Vagina (tissue), 2 donors: ENCODE measurements at regions not wholly inside any gene's neighbourhood (a gene's known extent, or its start where the extent isn't known, plus 50 kb on each side); places are given as distances from the start of the nearest gene placed in this dataset.

Experiments used
- DNase-seq, 2 donors: peaks; one replicate each; pipeline ENCODE4 v3.0.0-alpha.2; 2017; ENCODE audit errors: extremely low spot score in 2 of 2
- H3K27ac ChIP-seq: fragments of 200-600 bp; sonication (generic); one replicate; pipeline ENCODE4 v1.5.1; 2019
- H3K27me3 ChIP-seq: fragments of 200-600 bp; sonication (generic); one replicate; pipeline ENCODE4 v1.5.1; 2019
- H3K36me3 ChIP-seq, 2 donors: fragments of 200-600 bp; sonication (generic); one replicate each; pipeline ENCODE4 v1.5.1; 2017 to 2019
- H3K4me1 ChIP-seq: fragments of 200-600 bp; sonication (generic); one replicate; pipeline ENCODE4 v1.5.1; 2019
- H3K4me3 ChIP-seq, 2 donors: fragments of 200-600 bp; sonication (generic); 1 replicate in 1 of 2; 2 replicates in 1 of 2; pipeline ENCODE4 v1.5.1; 2016 to 2019
- H3K9me3 ChIP-seq: fragments of 200-600 bp; sonication (generic); one replicate; pipeline ENCODE4 v1.5.1; 2019
- CTCF ChIP-seq, 3 experiments: fragments of 450-650 bp in 2 of 3; fragments of 200-600 bp in 1 of 3; sonication (generic) in 1 of 3; IDR thresholded peaks; one replicate each; pipeline ENCODE4 v1.5.1; 2017 to 2019; ENCODE audit warnings: antibody characterized with exemption in 3 of 3, mild to moderate bottlenecking in 2 of 3, moderate library complexity in 2 of 3
- POLR2A ChIP-seq, 2 donors: fragments of 450-650 bp; IDR thresholded peaks; one replicate each; pipeline ENCODE4 v1.6.1; 2017; ENCODE audit warnings: antibody characterized with exemption in 2 of 2, mild to moderate bottlenecking in 2 of 2, moderate library complexity in 2 of 2
- POLR2AphosphoS5 ChIP-seq, 2 donors: sonication (generic); formaldehyde crosslinking; IDR thresholded peaks; one replicate each; pipeline ENCODE4 v1.9.0; 2017; ENCODE audit warnings: antibody characterized with exemption in 2 of 2, mild to moderate bottlenecking in 2 of 2, low read depth in 1 of 2; ENCODE audit not compliant: insufficient read depth in 1 of 2
- intact Hi-C: fragments of 100-400 bp; cut with DNase I; formaldehyde crosslinking; loops from one replicate; pipeline ENCODE4 v1.15.1; 2023

- no peak for DNase-seq
- Histone ChIP-seq H3K4me1 (no peaks in the 10 kb centered on the region), H3K27ac (no peak overlapping the region), H3K4me3 (no peak overlapping the region), H3K36me3 (no peaks in the 10 kb centered on the region), H3K9me3 (peaks cover 3% of the 10 kb centered on the region), H3K27me3 (no peaks in the 10 kb centered on the region)
- intact Hi-C loops = no loop called here
- TF ChIP-seq POLR2AphosphoS5 (IDR thresholded peaks at IDR 0.05; ENCODE audit: insufficient read depth in 1 of 2, low read depth in 1 of 2) = no peak
- TF ChIP-seq POLR2A (IDR thresholded peaks at IDR 0.05) = no peak
- TF ChIP-seq CTCF (IDR thresholded peaks at IDR 0.05) = no peak
These were observed 486.5 kb upstream of the HTR2C start for GRCh38 chrX:114097427-114097826.

DNA sequence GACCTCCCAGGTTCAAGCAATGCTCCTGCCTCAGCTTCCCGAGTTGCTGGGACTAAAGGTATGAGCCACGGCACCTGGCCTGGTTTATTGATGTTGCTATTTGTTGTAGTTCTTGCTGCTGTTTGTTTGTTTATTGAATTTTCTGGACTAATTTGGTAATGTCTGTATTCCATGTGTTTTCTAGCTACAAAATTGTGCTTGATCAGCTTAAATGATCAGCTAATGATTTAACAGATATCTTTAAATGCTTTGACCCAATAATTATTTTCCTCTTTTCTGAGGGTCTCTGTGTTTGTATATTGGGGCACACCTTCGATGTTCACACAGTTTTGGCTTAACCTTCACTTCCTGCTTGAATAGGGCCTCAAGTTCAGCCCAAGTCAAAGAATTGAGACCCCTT, 488.1 kb upstream of the HTR2C start:
- no peaks in the 10 kb centered on the region for H3K4me1 ChIP-seq
- TF ChIP-seq POLR2AphosphoS5 (IDR thresholded peaks at IDR 0.05; ENCODE audit: insufficient read depth in 1 of 2, low read depth in 1 of 2) = no peak
- TF ChIP-seq POLR2A (IDR thresholded peaks at IDR 0.05) = no peak
- TF ChIP-seq CTCF (IDR thresholded peaks at IDR 0.05) = no peak
- DNase-seq = no peak
- H3K27me3 ChIP-seq = no peaks in the 10 kb centered on the region
- intact Hi-C loops = no loop called here
- H3K4me3 ChIP-seq = no peak overlapping the region
- no peak overlapping the region for H3K27ac ChIP-seq
- H3K9me3 ChIP-seq = peaks cover 6% of the 10 kb centered on the region
- no peaks in the 10 kb centered on the region for H3K36me3 ChIP-seq

DNA sequence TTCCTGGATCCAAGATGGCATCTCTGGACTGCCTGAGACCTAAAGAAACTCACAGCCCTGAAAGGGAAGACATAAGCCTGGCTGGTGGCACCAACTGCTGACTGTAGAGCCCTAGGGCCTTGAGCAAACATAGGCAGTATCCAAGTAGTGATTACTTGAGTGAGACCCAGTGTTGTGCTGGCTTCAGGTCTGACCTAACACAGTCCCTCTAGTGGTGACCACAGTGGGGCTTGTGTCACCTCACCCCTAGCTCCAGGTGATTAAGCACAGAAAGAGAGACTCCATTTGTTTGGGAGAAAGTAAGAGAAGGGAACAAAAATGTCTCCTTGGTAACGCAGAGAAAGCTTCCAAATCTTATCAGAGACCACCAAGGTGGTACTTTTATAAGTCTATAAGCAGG, 496.3 kb upstream of the HTR2C start:
- H3K9me3 ChIP-seq = peaks cover 4% of the 10 kb centered on the region
- no peak for DNase-seq
- no peak for TF ChIP-seq CTCF (IDR thresholded peaks at IDR 0.05)
- TF ChIP-seq POLR2AphosphoS5 (IDR thresholded peaks at IDR 0.05; ENCODE audit: insufficient read depth in 1 of 2, low read depth in 1 of 2) = no peak
- TF ChIP-seq POLR2A (IDR thresholded peaks at IDR 0.05) = no peak
- H3K36me3 ChIP-seq = no peaks in the 10 kb centered on the region
- no peak overlapping the region for H3K4me3 ChIP-seq
- H3K4me1 ChIP-seq = no peaks in the 10 kb centered on the region
- no peak overlapping the region for H3K27ac ChIP-seq
- intact Hi-C loops = no loop called here
- no peaks in the 10 kb centered on the region for H3K27me3 ChIP-seq

DNA sequence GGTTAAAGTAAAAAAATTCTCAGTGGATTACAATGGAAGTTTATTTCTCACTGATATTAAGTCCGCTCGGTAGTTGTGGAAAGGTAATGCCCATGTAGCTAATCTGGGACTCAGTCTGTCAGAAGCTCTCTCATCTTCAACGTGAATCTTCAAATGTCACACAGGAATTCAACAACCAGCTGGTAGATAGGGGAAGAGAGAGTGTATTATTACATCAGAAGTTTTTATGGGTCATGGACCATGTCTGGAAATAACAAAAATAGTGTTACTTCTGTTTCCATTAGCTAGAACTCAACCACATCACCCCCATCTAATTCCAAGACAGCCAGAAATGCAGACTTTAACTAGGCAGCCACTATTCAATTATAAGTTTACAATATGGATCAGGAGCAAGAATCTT, 506.1 kb upstream of the HTR2C start:
- H3K9me3 ChIP-seq = no peaks in the 10 kb centered on the region
- no peak for TF ChIP-seq CTCF (IDR thresholded peaks at IDR 0.05)
- TF ChIP-seq POLR2A (IDR thresholded peaks at IDR 0.05) = no peak
- no peak for TF ChIP-seq POLR2AphosphoS5 (IDR thresholded peaks at IDR 0.05; ENCODE audit: insufficient read depth in 1 of 2, low read depth in 1 of 2)
- intact Hi-C loops = no loop called here

DNA sequence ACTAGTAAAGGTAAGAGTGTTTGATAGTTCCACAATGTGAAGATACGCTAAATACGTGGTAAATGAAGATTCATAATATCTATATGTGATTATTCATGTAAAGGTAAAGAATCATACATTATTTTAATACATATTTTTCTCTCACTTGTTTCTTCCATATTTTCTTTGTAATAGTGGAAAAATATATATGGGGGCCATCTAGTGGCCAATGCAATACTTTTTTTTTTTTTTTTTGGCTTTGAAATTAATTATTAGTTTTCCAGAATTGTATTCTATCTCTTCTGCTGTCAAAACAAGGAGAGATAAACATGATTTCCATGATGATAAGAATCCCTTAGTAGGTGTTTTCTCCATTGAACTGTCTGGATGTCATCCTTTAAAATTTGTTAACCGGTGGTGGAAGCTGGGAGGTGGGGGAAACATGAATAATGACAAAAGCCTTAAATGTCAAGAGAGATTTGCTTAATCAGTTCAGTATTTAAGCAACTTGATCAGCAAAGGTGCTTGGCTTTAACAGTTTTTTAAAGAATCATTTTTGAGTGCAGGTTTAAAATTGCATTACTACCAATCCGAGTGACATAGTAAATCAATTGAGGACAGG, 508.7 kb upstream of the HTR2C start:
- Histone ChIP-seq H3K27me3 (no peaks in the 10 kb centered on the region), H3K36me3 (no peaks in the 10 kb centered on the region), H3K27ac (no peak overlapping the region), H3K4me1 (no peaks in the 10 kb centered on the region), H3K9me3 (no peaks in the 10 kb centered on the region), H3K4me3 (no peak overlapping the region)
- no peak for DNase-seq
- intact Hi-C loops = no loop called here
- no peak for TF ChIP-seq POLR2A (IDR thresholded peaks at IDR 0.05)
- TF ChIP-seq CTCF (IDR thresholded peaks at IDR 0.05) = no peak

More for the DNA sequence above, 506.1 kb upstream of the HTR2C start:
- Histone ChIP-seq H3K4me3 (no peak overlapping the region), H3K36me3 (no peaks in the 10 kb centered on the region), H3K4me1 (no peaks in the 10 kb centered on the region), H3K27me3 (no peaks in the 10 kb centered on the region), H3K27ac (no peak overlapping the region)
- no peak for DNase-seq
